Upper lobe of right lung (tissue), 1 donor: ENCODE measurements at regions not wholly inside any gene's neighbourhood (a gene's known extent, or its start where the extent isn't known, plus 50 kb on each side); places are given as distances from the start of the nearest gene placed in this dataset.

Experiments used
- ATAC-seq: fragments of 200-7000 bp; cut with Tn5 transposase; one replicate; pipeline ENCODE4 v1.9.1; 2020; ENCODE audit warnings: mild to moderate bottlenecking, moderate library complexity
- DNase-seq: peaks from one replicate; pipeline ENCODE4 v3.0.0-alpha.2; 2020
- H3K27ac ChIP-seq: fragments of 200-600 bp; one replicate; pipeline ENCODE4 v1.8.0; 2022
- H3K27me3 ChIP-seq: fragments of 200-600 bp; one replicate; pipeline ENCODE4 v1.8.0; 2022; ENCODE audit warnings: mild to moderate bottlenecking
- H3K36me3 ChIP-seq: fragments of 200-600 bp; one replicate; pipeline ENCODE4 v1.8.0; 2022
- H3K4me1 ChIP-seq: fragments of 200-600 bp; one replicate; pipeline ENCODE4 v1.8.0; 2022
- H3K4me3 ChIP-seq: fragments of 200-600 bp; one replicate; pipeline ENCODE4 v1.8.0; 2022; ENCODE audit warnings: mild to moderate bottlenecking
- H3K9me3 ChIP-seq: fragments of 200-600 bp; one replicate; pipeline ENCODE4 v1.8.0; 2022
- intact Hi-C: fragments of 100-400 bp; cut with DNase I; formaldehyde crosslinking; loops from one replicate; pipeline ENCODE4 v1.11.0; 2022
- TF ChIP-seq, protein P1 (sequence below): fragments of 200-600 bp; IDR thresholded peaks from one replicate; pipeline ENCODE4 v1.8.0; 2022; ENCODE audit warnings: antibody characterized with exemption
- donor health status: DM: no; HTN: yes; CAD: no; lungs with severe emphysema.

DNA sequence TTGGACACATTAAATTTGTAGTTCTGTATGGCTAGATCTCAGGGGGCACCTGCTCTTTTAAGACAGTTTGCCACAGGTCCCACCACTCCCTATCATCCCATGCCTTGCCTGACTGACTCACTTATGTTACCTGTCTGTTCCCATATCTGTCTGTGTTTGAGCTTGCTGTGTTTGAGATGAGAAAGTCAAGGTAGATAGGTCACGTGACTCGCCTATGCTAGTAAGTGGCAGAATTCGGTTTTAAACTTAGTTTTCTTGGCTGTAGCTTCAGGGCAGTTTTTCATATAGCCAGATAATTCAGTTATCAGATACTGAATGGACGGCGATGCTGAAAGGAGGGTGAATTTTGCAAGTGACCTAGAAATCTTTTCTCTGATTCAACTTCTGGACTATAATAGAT, 348.4 kb downstream of the RPS24 start:
- DNase-seq, result no peak
- Histone ChIP-seq H3K27ac (no peak overlapping the region), H3K4me1 (no peaks in the 10 kb centered on the region), H3K4me3 (no peak overlapping the region), H3K9me3 (no peaks in the 10 kb centered on the region), H3K36me3 (no peaks in the 10 kb centered on the region), H3K27me3 (no peaks in the 10 kb centered on the region)
- intact Hi-C loops, result no loop called here
- TF ChIP-seq, protein P1, sequence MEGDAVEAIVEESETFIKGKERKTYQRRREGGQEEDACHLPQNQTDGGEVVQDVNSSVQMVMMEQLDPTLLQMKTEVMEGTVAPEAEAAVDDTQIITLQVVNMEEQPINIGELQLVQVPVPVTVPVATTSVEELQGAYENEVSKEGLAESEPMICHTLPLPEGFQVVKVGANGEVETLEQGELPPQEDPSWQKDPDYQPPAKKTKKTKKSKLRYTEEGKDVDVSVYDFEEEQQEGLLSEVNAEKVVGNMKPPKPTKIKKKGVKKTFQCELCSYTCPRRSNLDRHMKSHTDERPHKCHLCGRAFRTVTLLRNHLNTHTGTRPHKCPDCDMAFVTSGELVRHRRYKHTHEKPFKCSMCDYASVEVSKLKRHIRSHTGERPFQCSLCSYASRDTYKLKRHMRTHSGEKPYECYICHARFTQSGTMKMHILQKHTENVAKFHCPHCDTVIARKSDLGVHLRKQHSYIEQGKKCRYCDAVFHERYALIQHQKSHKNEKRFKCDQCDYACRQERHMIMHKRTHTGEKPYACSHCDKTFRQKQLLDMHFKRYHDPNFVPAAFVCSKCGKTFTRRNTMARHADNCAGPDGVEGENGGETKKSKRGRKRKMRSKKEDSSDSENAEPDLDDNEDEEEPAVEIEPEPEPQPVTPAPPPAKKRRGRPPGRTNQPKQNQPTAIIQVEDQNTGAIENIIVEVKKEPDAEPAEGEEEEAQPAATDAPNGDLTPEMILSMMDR, result no peak
- no peak for ATAC-seq

DNA sequence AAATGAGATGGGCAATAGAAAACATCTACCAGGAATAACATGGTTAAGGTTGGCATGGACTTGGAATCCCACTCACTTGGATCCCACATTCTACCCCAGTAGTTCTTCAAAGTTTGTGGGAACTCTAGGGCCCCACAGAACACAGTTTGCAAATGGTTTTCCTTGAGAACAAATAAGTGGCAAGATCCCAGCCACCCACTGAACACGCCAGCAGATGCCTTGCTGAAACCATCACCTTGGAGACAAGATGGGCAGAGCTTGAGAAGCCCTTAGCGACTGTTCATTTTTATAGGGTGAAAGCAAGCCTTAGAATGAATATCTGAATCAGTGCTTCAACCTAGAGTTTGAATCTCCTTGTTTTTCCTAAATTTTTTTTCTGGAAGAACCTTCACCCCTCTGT, 349.1 kb downstream of the RPS24 start:
- intact Hi-C loops, result no loop called here
- TF ChIP-seq, protein P1, result no peak
- Histone ChIP-seq H3K27ac (no peak overlapping the region), H3K4me1 (no peaks in the 10 kb centered on the region), H3K36me3 (no peaks in the 10 kb centered on the region), H3K9me3 (no peaks in the 10 kb centered on the region), H3K27me3 (no peaks in the 10 kb centered on the region), H3K4me3 (no peak overlapping the region)
- DNase-seq (no peak), ATAC-seq (no peak)

DNA sequence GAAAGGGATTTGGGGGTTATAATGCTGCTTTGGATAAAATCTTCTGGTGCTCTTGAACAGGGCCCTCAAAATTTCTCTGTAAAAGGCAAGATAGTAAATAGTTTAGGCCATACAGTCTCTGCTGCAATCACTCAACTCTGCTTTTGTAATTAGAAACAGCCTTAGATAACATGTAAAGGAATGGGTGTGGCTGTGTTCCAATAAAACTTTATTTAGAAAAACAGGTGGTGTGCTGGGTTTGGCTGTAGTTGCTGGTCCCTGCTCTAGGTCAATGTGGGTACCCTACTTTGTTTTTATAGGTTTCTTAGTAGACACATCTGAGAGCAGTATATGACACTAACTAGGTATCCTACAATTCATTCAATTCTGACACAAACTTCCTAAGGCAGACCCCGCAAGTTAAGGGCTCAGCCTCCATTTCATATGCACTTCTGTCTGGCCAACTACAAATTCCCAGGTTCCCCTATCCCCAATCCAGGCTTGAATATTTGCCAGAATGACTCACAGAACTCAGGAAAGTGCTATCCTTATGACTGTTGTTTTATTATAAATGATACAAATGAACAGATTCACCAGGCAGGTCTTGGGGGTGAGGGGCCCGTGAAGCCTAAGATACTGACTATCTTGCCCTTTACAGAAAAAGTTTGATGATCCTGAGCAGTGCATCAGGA, 349.9 kb downstream of the RPS24 start:
- no peak overlapping the region for H3K4me3 ChIP-seq
- TF ChIP-seq, protein P1, result no peak
- no peak for ATAC-seq
- H3K27ac ChIP-seq, result no peak overlapping the region
- intact Hi-C loops, result no loop called here
- DNase-seq, result no peak
- H3K4me1 ChIP-seq, result no peaks in the 10 kb centered on the region
- H3K27me3 ChIP-seq, result no peaks in the 10 kb centered on the region
- H3K36me3 ChIP-seq, result no peaks in the 10 kb centered on the region
- H3K9me3 ChIP-seq, result no peaks in the 10 kb centered on the region

GRCh38 chr10:78384049-78384431, 350.4 kb downstream of the RPS24 start:
- Histone ChIP-seq H3K4me3 (no peak overlapping the region), H3K4me1 (no peaks in the 10 kb centered on the region), H3K36me3 (no peaks in the 10 kb centered on the region), H3K27me3 (no peaks in the 10 kb centered on the region), H3K27ac (no peak overlapping the region), H3K9me3 (no peaks in the 10 kb centered on the region)
- ATAC-seq (no peak), DNase-seq (no peak)
- TF ChIP-seq, protein P1, result no peak
- intact Hi-C loops, result no loop called here

- no peak for ATAC-seq
- intact Hi-C loops, result no loop called here
- DNase-seq, result no peak
- Histone ChIP-seq H3K27me3 (no peaks in the 10 kb centered on the region), H3K36me3 (no peaks in the 10 kb centered on the region), H3K9me3 (no peaks in the 10 kb centered on the region), H3K4me3 (no peak overlapping the region), H3K27ac (no peak overlapping the region), H3K4me1 (no peaks in the 10 kb centered on the region)
- TF ChIP-seq, protein P1, result no peak
Observed at GRCh38 chr10:78385599-78385998, 351.9 kb downstream of the RPS24 start.

GRCh38 chr10:78386509-78386908, 352.8 kb downstream of the RPS24 start:
- TF ChIP-seq, protein P1, result no peak
- Histone ChIP-seq H3K4me3 (no peak overlapping the region), H3K27ac (no peak overlapping the region), H3K4me1 (no peaks in the 10 kb centered on the region), H3K9me3 (no peaks in the 10 kb centered on the region), H3K36me3 (no peaks in the 10 kb centered on the region), H3K27me3 (no peaks in the 10 kb centered on the region)
- no peak for ATAC-seq
- DNase-seq, result no peak
- intact Hi-C loops, result no loop called here
